ENCODE measurements at regions not wholly inside any gene's neighbourhood (a gene's known extent, or its start where the extent isn't known, plus 50 kb on each side); places are given as distances from the start of the nearest gene placed in this dataset.

DNA sequence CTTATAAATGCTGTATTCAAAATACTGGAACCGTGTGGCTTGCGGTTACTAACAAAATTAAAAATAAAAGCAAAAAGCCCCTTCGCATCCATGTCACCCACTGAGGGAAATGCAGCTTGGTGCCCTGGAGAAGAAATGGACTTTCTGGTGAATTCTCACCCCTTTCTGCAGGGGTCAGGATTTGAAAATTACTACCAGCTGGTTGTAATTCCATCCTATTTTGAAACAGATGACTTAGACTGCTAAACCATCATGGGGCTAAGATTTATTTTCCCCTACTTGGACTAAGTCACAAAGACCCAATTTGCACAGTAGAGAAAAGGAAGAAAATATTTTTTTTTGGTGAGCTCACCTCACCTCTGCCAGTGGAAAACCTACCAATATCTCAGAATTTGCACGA, 111.4 kb upstream of the MYOCD start:
- DNase-seq (ENCODE audit: low spot score) = no peak
- in situ Hi-C loops (cut with MboI; ENCODE audit: low pct_unique_long_range_greater_than_20kb, low sequenced_read_pairs, unreplicated experiment) = no loop called here
- TF ChIP-seq, protein P1, sequence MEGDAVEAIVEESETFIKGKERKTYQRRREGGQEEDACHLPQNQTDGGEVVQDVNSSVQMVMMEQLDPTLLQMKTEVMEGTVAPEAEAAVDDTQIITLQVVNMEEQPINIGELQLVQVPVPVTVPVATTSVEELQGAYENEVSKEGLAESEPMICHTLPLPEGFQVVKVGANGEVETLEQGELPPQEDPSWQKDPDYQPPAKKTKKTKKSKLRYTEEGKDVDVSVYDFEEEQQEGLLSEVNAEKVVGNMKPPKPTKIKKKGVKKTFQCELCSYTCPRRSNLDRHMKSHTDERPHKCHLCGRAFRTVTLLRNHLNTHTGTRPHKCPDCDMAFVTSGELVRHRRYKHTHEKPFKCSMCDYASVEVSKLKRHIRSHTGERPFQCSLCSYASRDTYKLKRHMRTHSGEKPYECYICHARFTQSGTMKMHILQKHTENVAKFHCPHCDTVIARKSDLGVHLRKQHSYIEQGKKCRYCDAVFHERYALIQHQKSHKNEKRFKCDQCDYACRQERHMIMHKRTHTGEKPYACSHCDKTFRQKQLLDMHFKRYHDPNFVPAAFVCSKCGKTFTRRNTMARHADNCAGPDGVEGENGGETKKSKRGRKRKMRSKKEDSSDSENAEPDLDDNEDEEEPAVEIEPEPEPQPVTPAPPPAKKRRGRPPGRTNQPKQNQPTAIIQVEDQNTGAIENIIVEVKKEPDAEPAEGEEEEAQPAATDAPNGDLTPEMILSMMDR (IDR thresholded peaks at IDR 0.05; ENCODE audit: extremely low read depth, insufficient read depth, missing control alignments) = no peak

DNA sequence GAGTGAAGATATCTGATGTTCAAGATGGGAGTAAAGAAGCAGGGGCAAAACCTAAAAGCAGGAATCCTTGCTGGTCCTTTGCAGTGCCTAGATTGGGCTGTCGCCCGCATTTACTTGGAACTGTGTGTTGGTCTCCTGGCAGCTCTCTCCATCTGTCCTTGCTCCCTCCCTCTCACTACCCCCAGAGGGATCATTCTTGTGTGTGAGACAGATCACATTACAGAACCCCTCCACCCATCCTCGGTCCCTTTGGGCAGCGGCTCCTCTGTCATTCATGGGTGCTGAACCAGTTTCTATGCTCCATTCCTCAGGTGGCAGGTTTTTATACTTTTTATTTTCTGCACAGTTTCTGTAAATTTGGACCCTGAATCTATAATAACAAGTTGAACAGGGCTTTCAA, 99.4 kb upstream of the MYOCD start:
- TF ChIP-seq, protein P1 (IDR thresholded peaks at IDR 0.05; ENCODE audit: extremely low read depth, insufficient read depth, missing control alignments) = no peak
- in situ Hi-C loops (cut with MboI; ENCODE audit: low pct_unique_long_range_greater_than_20kb, low sequenced_read_pairs, unreplicated experiment) = no loop called here
- no peak for DNase-seq (ENCODE audit: low spot score)

DNA sequence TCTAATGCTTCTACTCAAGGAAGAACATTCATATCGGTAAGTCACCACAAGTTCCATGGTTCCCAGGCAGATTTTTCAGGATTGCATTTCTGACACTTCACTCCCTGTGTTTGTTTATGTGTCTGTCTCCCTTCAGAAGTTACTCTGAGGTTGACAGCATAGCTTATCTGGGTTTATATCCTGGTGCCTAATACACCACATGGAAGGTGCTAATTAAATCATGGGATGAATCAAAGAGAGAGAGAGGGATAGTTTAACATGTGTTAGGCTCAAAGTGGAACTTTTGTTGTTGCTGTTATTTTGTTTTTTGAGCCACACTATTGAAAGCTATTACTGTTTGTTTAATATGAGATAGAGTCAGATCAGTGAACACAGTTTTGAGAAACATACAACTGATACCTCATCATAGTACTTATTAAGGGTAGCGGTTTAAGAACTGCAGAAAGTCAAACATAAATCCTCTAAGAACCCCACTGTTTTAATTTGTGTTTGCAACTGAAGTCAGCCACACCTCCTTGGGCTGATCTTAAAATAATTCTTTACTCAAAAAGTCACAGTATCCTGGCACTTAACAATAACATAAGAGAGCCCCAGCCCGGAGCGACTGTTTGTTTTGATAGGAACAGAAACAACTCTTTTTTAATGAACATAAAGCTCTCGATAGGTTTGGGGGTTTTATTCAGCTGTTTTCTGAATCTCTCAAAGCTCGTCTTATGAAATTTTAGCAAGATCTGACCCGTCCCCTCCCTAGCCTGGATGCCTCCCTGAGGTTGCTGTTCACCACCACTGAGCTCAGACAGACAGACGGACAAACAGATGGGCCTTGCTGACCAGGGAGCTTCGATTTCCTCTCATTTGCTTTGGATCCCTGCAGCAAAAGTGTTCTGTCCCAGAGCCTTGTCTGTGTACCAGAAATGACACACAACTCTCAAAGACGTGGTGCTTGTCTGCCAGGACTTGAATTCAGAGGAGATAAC, 98.3 kb upstream of the MYOCD start:
- DNase-seq (ENCODE audit: low spot score) = no peak
- TF ChIP-seq, protein P1 (IDR thresholded peaks at IDR 0.05; ENCODE audit: extremely low read depth, insufficient read depth, missing control alignments) = no peak
- in situ Hi-C loops (cut with MboI; ENCODE audit: low pct_unique_long_range_greater_than_20kb, low sequenced_read_pairs, unreplicated experiment) = no loop called here

DNA sequence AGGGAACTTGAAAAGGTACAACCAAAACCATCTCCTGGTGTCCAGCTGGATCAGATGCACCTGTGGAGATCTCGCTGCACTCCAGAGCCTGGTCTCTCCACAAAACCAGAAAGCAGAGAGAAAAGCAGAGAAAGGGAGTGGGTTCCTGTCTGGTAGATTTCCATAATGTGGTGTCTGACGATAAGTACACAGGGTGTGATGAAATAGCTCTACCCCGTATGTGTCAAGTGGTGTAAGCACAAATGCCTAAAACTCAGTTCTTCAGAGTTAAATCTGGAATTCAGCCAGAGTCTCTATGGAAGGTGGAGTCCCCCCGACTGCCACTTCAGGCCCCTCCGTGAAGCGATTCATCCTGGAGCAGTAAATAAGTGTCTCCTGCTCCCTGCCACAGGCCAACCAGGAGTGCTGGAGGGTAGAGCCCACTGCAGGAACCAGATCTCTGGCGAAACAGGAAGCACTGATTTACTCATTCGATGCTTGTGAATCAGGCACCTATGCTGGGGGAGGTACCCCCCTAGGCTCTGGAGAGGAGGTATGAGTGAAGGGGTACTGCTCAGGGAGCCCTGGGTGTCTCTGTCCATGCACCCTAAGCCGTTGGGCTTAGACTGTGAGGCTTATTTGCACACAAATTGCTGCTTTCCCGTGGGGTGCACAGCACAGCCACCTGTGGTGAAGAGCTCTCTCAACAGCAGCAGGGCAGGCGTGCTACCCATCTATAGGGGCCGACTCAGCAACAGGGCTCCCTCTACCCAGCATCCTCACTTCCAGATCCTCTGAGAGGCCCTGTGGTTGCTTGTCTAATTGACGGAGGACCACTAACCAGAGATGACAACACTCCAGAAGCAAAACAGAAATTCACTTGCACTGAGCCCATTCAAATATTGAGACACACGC, 97.1 kb upstream of the MYOCD start:
- TF ChIP-seq, protein P1 (IDR thresholded peaks at IDR 0.05; ENCODE audit: extremely low read depth, insufficient read depth, missing control alignments) = no peak
- DNase-seq (ENCODE audit: low spot score) = no peak
- in situ Hi-C loops (cut with MboI; ENCODE audit: low pct_unique_long_range_greater_than_20kb, low sequenced_read_pairs, unreplicated experiment) = no loop called here

DNA sequence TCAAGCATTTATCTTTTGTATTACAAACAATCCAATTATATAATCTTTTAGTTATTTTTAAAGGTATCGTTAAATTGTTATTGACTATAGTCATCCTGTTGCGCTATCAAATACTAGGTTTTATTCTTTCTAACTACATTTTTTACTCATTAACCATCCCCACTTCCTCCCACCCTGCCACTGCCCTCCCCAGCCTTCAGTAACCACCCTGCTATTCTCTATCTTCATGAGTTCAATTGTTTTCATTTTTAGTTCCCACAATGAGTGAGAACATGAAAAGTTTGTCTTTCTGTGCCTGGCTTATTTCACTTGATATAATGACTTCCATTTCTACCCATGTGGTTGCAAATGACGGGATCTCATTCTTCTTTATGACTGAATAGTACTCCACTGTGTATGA, 94.1 kb upstream of the MYOCD start:
- DNase-seq (ENCODE audit: low spot score) = no peak
- in situ Hi-C loops (cut with MboI; ENCODE audit: low pct_unique_long_range_greater_than_20kb, low sequenced_read_pairs, unreplicated experiment) = no loop called here
- TF ChIP-seq, protein P1 (IDR thresholded peaks at IDR 0.05; ENCODE audit: extremely low read depth, insufficient read depth, missing control alignments) = no peak

DNA sequence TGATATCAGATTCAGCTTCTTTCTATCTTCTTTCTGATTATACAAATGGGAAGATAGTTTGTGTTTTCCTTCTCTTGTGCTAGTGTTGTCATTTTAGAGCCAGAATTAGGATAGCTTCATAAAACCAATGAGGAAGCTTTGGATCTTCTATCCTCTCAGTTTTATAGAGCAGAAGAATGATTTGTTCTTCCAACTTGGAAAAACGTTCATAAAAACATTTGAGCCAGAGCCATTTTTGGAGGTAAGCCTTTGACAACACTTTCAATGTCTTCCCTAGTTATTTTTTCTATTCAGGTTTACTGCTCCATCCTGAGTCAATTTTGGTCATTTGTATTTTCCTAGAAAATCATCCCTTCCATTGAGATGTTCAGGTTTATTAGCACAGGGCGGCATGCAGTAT, 91.2 kb upstream of the MYOCD start:
- in situ Hi-C loops (cut with MboI; ENCODE audit: low pct_unique_long_range_greater_than_20kb, low sequenced_read_pairs, unreplicated experiment) = no loop called here
- TF ChIP-seq, protein P1 (IDR thresholded peaks at IDR 0.05; ENCODE audit: extremely low read depth, insufficient read depth, missing control alignments) = no peak
- DNase-seq (ENCODE audit: low spot score) = no peak
